ENCODE measurements at regions not wholly inside any gene's neighbourhood (a gene's known extent, or its start where the extent isn't known, plus 50 kb on each side); places are given as distances from the start of the nearest gene placed in this dataset.
"Not testable (repeated sequence)": the region's sequence is repeated elsewhere in the genome, so short reads cannot be mapped to it uniquely, and the experiment has no call there.

DNA sequence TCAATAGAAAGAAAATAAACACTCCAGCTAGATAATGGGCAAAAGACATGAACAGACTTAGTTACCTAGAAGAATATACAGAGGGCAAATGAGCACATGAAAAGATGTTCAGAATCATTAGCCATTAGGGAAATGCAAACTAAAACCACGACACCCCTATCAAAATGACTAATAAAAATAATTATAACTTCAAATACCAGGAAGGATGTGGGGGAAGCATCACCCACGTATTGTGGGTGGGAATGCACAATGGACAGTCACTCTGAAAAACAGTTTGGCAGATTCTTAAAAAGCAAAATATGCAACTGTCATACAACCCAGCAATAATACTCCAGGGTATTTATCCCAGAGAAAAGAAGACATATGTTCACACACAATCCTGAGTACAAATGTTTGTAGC is 92.6 kb downstream of the DLL1 start:
- H2BK12ac ChIP-seq (ENCODE audit: low read length in 2 of 2) = no peak overlapping the region
- no peak overlapping the region for H3K27ac ChIP-seq (ENCODE audit: low read length, poor library complexity, severe bottlenecking)

GRCh38 chr6:170193326-170193821 is 97.5 kb downstream of the DLL1 start:
- Histone ChIP-seq H3K4me3 (ENCODE audit: insufficient read depth in 1 of 2, low read depth in 1 of 2, low read length in 2 of 2) (no peak overlapping the region), H2AFZ (ENCODE audit: low read depth, low read length) (no peak overlapping the region), H3K4me2 (ENCODE audit: low read length, poor library complexity, severe bottlenecking) (no peak overlapping the region), H4K8ac (ENCODE audit: low read length) (no peak overlapping the region), H3K36me3 (ENCODE audit: control insufficient read depth in 1 of 2, insufficient read depth in 2 of 2, low read depth in 1 of 2, low read length in 2 of 2) (peaks cover 0 to 3% of the 10 kb centered on the region in 2 experiments), H3K27ac (ENCODE audit: low read length, poor library complexity, severe bottlenecking) (no peak overlapping the region), H3K23ac (ENCODE audit: low read length in 2 of 2) (no peak overlapping the region), H2AK5ac (ENCODE audit: low read length, severe bottlenecking) (no peak overlapping the region), H3K14ac (ENCODE audit: low read length in 2 of 2) (no peak overlapping the region), H2BK15ac (ENCODE audit: low read depth, poor library complexity, severe bottlenecking) (no peak overlapping the region), H3K9ac (ENCODE audit: low read length) (no peak overlapping the region), H2BK120ac (ENCODE audit: low read depth, low read length) (no peak overlapping the region), H2BK12ac (ENCODE audit: low read length in 2 of 2) (no peak overlapping the region), H3K79me1 (replicated peaks; ENCODE audit: low read length, poor library complexity, severe bottlenecking) (no peaks in the 10 kb centered on the region), H4K91ac (ENCODE audit: low read length) (no peak overlapping the region), H3K27me3 (ENCODE audit: control insufficient read depth in 1 of 2, insufficient read depth in 1 of 2, low read length in 2 of 2) (no peaks in the 10 kb centered on the region), H3K9me3 (ENCODE audit: control insufficient read depth, low read length) (peaks cover 39% of the 10 kb centered on the region), H3K4ac (ENCODE audit: low read depth in 1 of 2, low read length in 2 of 2) (no peak overlapping the region), H2BK5ac (ENCODE audit: low read depth, low read length, poor library complexity, severe bottlenecking) (no peak overlapping the region), H3K4me1 (ENCODE audit: control insufficient read depth, insufficient read depth, low read depth, low read length) (no peaks in the 10 kb centered on the region), H3K18ac (ENCODE audit: low read depth in 1 of 2, low read length in 2 of 2) (no peak overlapping the region)
- WGBS = 83% methylated on average over 12 of the region's 13 CpGs
- DNase-seq = no peak

More for the DNA sequence above, 92.6 kb downstream of the DLL1 start:
- no peak overlapping the region for H3K4ac ChIP-seq (ENCODE audit: low read depth in 1 of 2, low read length in 2 of 2)
- H3K18ac ChIP-seq (ENCODE audit: low read depth in 1 of 2, low read length in 2 of 2) = no peak overlapping the region
- H2BK120ac ChIP-seq (ENCODE audit: low read depth, low read length) = no peak overlapping the region
- H3K79me1 ChIP-seq (replicated peaks; ENCODE audit: low read length, poor library complexity, severe bottlenecking) = no peaks in the 10 kb centered on the region
- H4K8ac ChIP-seq (ENCODE audit: low read length) = no peak overlapping the region
- no peak overlapping the region for H3K23ac ChIP-seq (ENCODE audit: low read length in 2 of 2)
- H2BK5ac ChIP-seq (ENCODE audit: low read depth, low read length, poor library complexity, severe bottlenecking) = no peak overlapping the region
- H3K4me1 ChIP-seq (ENCODE audit: control insufficient read depth, insufficient read depth, low read depth, low read length) = no peaks in the 10 kb centered on the region
- no peak overlapping the region for H2AFZ ChIP-seq (ENCODE audit: low read depth, low read length)
- H3K9ac ChIP-seq (ENCODE audit: low read length) = no peak overlapping the region
- WGBS = 59% methylated on average over 2 of the region's 2 CpGs
- no peak overlapping the region for H3K4me3 ChIP-seq (ENCODE audit: insufficient read depth in 1 of 2, low read depth in 1 of 2, low read length in 2 of 2)
- H3K14ac ChIP-seq (ENCODE audit: low read length in 2 of 2) = no peak overlapping the region
- no peak for DNase-seq
- no peaks in the 10 kb centered on the region for H3K27me3 ChIP-seq (ENCODE audit: control insufficient read depth in 1 of 2, insufficient read depth in 1 of 2, low read length in 2 of 2)
- H2AK5ac ChIP-seq (ENCODE audit: low read length, severe bottlenecking) = no peak overlapping the region
- no peak overlapping the region for H2BK15ac ChIP-seq (ENCODE audit: low read depth, poor library complexity, severe bottlenecking)
- H3K36me3 ChIP-seq (ENCODE audit: control insufficient read depth in 1 of 2, insufficient read depth in 2 of 2, low read depth in 1 of 2, low read length in 2 of 2) = no peaks in the 10 kb centered on the region
- H3K4me2 ChIP-seq (ENCODE audit: low read length, poor library complexity, severe bottlenecking) = no peak overlapping the region
- no peak overlapping the region for H4K91ac ChIP-seq (ENCODE audit: low read length)
- H3K9me3 ChIP-seq (ENCODE audit: control insufficient read depth, low read length) = peaks cover 36% of the 10 kb centered on the region

DNA sequence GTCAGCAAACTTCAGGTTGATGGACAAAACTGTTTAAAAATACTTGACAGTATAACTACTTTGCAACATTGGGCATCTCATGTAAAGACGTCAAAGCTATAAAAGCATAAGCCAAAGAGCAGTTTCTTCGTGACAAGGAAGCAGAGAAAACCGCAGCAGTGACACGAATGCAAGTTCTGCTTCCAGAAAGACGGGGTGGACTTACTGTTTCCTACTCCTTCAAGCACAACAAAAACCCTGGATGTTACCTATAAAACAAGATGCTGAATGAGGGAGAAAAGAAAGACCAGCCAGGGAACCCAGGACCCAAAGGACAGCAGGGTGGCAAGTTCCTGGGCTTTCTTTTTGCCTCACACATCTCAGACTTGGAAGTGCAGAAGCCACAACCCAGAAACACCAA is 98.0 kb downstream of the DLL1 start:
- no peaks in the 10 kb centered on the region for H3K4me1 ChIP-seq (ENCODE audit: control insufficient read depth, insufficient read depth, low read depth, low read length)
- H2BK15ac ChIP-seq (ENCODE audit: low read depth, poor library complexity, severe bottlenecking) = no peak overlapping the region
- no peaks in the 10 kb centered on the region for H3K79me1 ChIP-seq (replicated peaks; ENCODE audit: low read length, poor library complexity, severe bottlenecking)
- WGBS = 93% methylated on average over 5 of the region's 5 CpGs
- H4K91ac ChIP-seq (ENCODE audit: low read length) = no peak overlapping the region
- no peak overlapping the region for H4K8ac ChIP-seq (ENCODE audit: low read length)
- no peak overlapping the region for H3K4me3 ChIP-seq (ENCODE audit: insufficient read depth in 1 of 2, low read depth in 1 of 2, low read length in 2 of 2)
- peaks cover 0 to 1% of the 10 kb centered on the region in 2 experiments for H3K27me3 ChIP-seq (ENCODE audit: control insufficient read depth in 1 of 2, insufficient read depth in 1 of 2, low read length in 2 of 2)
- no peak overlapping the region for H2AK5ac ChIP-seq (ENCODE audit: low read length, severe bottlenecking)
- peaks cover 0 to 3% of the 10 kb centered on the region in 2 experiments for H3K36me3 ChIP-seq (ENCODE audit: control insufficient read depth in 1 of 2, insufficient read depth in 2 of 2, low read depth in 1 of 2, low read length in 2 of 2)
- no peak overlapping the region for H3K9ac ChIP-seq (ENCODE audit: low read length)
- peaks cover 39% of the 10 kb centered on the region for H3K9me3 ChIP-seq (ENCODE audit: control insufficient read depth, low read length)
- H3K4ac ChIP-seq (ENCODE audit: low read depth in 1 of 2, low read length in 2 of 2) = no peak overlapping the region
- H3K23ac ChIP-seq (ENCODE audit: low read length in 2 of 2) = no peak overlapping the region
- H3K18ac ChIP-seq (ENCODE audit: low read depth in 1 of 2, low read length in 2 of 2) = no peak overlapping the region
- DNase-seq = no peak
- no peak overlapping the region for H2AFZ ChIP-seq (ENCODE audit: low read depth, low read length)
- H3K14ac ChIP-seq (ENCODE audit: low read length in 2 of 2) = no peak overlapping the region
- H2BK120ac ChIP-seq (ENCODE audit: low read depth, low read length) = no peak overlapping the region
- no peak overlapping the region for H3K27ac ChIP-seq (ENCODE audit: low read length, poor library complexity, severe bottlenecking)
- H2BK5ac ChIP-seq (ENCODE audit: low read depth, low read length, poor library complexity, severe bottlenecking) = no peak overlapping the region
- H2BK12ac ChIP-seq (ENCODE audit: low read length in 2 of 2) = no peak overlapping the region
- no peak overlapping the region for H3K4me2 ChIP-seq (ENCODE audit: low read length, poor library complexity, severe bottlenecking)

GRCh38 chr6:170192101-170192500 is 98.8 kb downstream of the DLL1 start:
- H4K91ac ChIP-seq (ENCODE audit: low read length); H2AK5ac ChIP-seq (ENCODE audit: low read length, severe bottlenecking); H2AFZ ChIP-seq (ENCODE audit: low read depth, low read length); H3K14ac ChIP-seq (ENCODE audit: low read length in 2 of 2); H3K4me1 ChIP-seq (ENCODE audit: control insufficient read depth, insufficient read depth, low read depth, low read length); H3K4me3 ChIP-seq (ENCODE audit: insufficient read depth in 1 of 2, low read depth in 1 of 2, low read length in 2 of 2); H3K27me3 ChIP-seq (ENCODE audit: control insufficient read depth in 1 of 2, insufficient read depth in 1 of 2, low read length in 2 of 2); H3K79me1 ChIP-seq (replicated peaks; ENCODE audit: low read length, poor library complexity, severe bottlenecking); H3K36me3 ChIP-seq (ENCODE audit: control insufficient read depth in 1 of 2, insufficient read depth in 2 of 2, low read depth in 1 of 2, low read length in 2 of 2); H2BK120ac ChIP-seq (ENCODE audit: low read depth, low read length); H2BK5ac ChIP-seq (ENCODE audit: low read depth, low read length, poor library complexity, severe bottlenecking); H3K4me2 ChIP-seq (ENCODE audit: low read length, poor library complexity, severe bottlenecking); H3K4ac ChIP-seq (ENCODE audit: low read depth in 1 of 2, low read length in 2 of 2); H3K27ac ChIP-seq (ENCODE audit: low read length, poor library complexity, severe bottlenecking); H3K23ac ChIP-seq (ENCODE audit: low read length in 2 of 2); H3K9ac ChIP-seq (ENCODE audit: low read length); H4K8ac ChIP-seq (ENCODE audit: low read length); DNase-seq; H2BK12ac ChIP-seq (ENCODE audit: low read length in 2 of 2); H2BK15ac ChIP-seq (ENCODE audit: low read depth, poor library complexity, severe bottlenecking); H3K18ac ChIP-seq (ENCODE audit: low read depth in 1 of 2, low read length in 2 of 2): not testable (repeated sequence)
- 76% methylated on average over 8 of the region's 8 CpGs for WGBS
- H3K9me3 ChIP-seq (ENCODE audit: control insufficient read depth, low read length) = peaks cover 36% of the 10 kb centered on the region

Measured in mesenchymal stem cell (in vitro differentiated cells and primary cell).